ENCODE measurements at regions not wholly inside any gene's neighbourhood (a gene's known extent, or its start where the extent isn't known, plus 50 kb on each side); places are given as distances from the start of the nearest gene placed in this dataset.

DNA sequence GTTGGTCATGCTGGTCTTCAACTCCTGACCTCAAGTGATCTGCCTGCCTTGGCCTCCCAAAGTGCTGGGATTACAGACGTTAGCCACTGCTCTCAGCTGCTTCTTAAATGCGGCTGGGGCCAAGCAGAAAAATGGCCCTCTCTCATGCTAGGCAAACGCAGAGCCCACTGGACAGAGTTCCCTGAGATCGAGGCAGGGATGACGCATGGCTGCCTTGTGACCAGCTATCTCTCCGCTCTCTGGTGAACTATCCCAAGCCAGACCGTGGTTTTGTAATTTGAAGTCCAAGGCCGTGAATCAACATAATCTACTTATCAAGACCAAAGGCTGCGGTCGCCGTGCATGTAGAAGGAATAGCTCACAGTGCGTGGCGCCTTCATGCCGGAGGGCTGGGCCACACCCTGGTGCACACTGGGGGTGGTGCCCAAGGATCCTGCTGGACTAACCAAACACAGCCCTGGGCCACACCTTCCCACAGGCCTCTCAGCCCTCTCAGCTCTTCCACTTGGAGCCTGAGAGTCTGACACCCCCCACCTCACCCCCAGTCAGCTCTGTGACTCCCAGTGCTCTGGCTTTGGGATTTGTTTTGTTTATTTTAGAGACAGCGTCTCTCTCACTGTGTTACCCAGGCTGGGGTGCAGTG, 88.1 kb upstream of the CUX1 start:
- DNase-seq (ENCODE audit: low read depth, low spot score): peak; percentile 56
- in situ Hi-C loops (cut with HindIII; ENCODE audit: low pct_unique_long_range_greater_than_20kb, low sequenced_read_pairs): no loop called here

DNA sequence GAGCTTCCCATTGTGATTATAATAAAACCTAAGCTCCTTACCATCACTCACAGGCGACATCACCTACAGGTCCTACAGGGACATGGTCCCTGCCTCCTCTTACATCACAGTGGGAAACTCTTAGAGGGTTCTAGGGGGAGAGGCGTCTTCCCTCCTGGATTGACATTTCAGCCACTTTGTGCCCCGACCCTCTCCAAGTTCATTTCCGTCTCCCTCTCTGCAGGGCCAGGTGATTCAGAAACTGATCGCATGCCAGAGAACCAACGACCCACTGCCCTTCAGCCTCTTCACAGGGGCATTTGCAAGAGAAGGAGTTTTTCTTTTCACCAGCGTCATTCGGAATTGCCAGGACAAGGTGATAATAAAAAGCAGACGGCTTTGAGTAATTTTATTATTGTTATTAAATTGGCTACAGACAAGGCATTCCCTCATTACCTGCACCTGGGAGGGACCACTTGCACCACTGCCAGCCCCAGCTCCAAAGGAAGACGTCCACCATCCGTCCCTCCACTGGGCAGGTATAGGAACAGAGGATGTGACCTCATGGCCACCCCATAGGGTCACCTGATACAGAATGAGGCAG, 85.8 kb upstream of the CUX1 start:
- in situ Hi-C loops (cut with HindIII; ENCODE audit: low pct_unique_long_range_greater_than_20kb, low sequenced_read_pairs): no loop called here
- no peak for DNase-seq (ENCODE audit: low read depth, low spot score)

DNA sequence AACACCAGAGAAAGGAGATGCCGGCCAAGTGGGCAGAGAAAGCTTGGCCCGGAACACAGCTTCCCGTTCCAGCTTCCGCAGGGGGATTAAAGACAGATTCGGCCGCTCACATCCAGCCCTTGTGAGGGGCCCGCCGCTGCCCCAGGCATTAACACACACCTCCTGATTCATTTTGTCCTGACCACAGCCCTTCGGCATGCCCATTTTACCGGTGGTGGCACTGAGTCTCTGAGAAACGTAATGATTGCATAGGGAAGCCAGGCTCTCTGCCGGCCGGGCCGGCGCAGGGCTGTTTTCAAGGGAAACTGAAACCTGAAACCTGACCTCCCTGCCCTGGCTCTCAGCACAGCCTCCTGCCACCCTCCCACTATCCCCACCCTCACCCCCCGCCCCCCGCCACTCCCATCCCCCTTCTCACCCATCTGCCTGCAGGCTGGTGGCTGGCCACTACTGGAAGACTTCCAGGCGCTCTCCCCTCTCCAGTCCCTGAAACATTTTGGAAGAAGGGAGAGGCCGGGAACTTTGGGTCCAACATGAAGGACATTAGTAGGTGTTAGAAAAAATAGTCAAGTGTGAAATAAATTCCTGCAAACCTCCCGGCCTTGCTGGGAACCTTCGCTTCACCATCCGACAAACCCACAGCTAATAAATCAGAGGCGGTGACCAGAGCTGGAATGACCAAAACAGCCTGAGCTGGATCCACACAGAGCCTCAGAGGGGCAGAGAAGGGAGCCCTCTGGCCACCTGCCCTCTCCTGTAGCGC, 83.5 kb upstream of the CUX1 start:
- no peak for DNase-seq (ENCODE audit: low read depth, low spot score)
- in situ Hi-C loops (cut with HindIII; ENCODE audit: low pct_unique_long_range_greater_than_20kb, low sequenced_read_pairs): no loop called here

DNA sequence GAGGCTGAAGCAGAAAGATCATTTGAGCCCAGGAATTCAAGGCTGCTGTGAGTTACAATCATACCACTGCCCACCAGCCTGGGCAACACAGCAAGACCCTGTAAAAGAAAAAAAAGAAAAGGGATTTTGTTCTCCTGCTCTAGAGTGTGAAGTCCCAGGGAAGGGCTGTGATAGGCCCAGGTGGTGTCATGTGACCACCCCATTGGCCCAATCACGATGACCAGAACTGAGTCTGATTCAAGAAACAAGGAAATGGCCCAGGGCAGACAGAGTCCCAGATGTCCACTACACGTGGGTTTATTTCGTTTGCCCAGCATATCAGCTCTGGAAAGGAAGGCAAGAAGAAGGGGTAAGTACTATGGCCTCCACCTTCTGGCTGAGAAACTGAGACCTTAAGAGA, 81.3 kb upstream of the CUX1 start:
- DNase-seq (ENCODE audit: low read depth, low spot score): peak; percentile 37
- in situ Hi-C loops (cut with HindIII; ENCODE audit: low pct_unique_long_range_greater_than_20kb, low sequenced_read_pairs): no loop called here

DNA sequence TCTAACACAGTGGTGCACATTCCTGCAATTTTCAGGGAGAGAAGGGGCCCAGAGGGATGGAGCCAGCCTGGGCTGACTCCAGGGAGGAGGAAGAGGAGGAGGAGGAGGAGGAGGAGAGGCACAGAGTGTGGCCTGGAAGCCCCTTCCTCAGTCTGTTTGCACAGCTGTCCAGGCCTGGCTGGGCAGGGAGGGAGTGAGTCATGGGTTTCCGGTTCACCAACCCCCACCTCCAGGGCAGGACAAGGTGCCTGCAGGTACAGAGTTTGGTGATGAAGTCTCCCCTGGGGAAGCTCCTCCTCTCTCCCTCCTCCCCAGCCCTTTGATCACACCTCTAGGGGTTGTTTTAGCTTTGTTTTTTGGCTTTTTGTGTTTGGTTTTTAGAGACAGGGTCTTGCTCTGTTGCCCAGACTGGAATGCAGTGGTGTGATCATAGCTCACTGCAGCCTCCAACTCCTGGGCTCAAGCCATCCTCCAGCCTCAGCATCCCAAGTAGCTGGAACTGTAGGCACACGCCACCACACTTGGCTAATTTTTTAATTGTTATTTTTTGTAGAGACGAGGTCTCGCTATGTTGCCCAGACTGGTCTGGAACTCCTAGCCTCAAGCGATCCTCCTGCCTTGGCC, 77.5 kb upstream of the CUX1 start:
- DNase-seq (ENCODE audit: low read depth, low spot score): no peak
- in situ Hi-C loops (cut with HindIII; ENCODE audit: low pct_unique_long_range_greater_than_20kb, low sequenced_read_pairs): no loop called here

DNA sequence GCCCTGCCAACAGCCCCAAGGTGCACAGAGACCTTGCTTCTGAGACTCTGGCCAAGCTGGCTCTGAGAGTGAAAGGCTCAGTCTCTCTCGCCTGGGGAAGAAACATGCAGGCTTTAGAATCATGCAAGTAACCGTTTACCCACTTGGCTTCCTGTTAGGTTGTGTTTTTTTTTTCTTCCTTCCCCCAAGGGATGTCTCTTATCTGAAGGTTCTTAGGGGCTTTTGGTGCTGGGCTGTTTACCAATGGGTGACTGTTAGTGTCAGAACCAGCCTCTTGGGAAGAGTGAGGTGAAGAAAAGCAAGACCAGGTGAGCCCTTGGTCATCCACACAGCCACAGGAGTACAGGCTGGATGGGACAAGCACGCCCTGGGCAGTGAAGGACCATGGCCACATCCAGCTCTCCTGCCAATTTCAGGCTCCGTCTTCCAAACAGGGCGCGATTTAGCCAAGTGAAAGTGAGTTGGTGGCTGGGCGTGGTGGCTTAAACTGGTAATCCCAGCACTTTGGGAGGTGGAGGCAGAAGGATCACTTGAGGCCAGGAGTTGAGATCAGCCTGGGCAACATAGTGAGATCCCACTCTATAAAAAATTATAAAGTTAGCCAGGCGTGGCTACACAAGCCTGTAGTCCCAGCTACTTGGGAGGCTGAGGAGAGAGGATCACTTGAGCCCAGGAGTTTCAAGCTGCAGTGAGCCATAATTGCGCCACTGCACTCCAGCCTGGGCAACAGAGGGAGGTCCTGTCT, 76.3 kb upstream of the CUX1 start:
- in situ Hi-C loops (cut with HindIII; ENCODE audit: low pct_unique_long_range_greater_than_20kb, low sequenced_read_pairs): no loop called here
- DNase-seq (ENCODE audit: low read depth, low spot score): no peak

DNA sequence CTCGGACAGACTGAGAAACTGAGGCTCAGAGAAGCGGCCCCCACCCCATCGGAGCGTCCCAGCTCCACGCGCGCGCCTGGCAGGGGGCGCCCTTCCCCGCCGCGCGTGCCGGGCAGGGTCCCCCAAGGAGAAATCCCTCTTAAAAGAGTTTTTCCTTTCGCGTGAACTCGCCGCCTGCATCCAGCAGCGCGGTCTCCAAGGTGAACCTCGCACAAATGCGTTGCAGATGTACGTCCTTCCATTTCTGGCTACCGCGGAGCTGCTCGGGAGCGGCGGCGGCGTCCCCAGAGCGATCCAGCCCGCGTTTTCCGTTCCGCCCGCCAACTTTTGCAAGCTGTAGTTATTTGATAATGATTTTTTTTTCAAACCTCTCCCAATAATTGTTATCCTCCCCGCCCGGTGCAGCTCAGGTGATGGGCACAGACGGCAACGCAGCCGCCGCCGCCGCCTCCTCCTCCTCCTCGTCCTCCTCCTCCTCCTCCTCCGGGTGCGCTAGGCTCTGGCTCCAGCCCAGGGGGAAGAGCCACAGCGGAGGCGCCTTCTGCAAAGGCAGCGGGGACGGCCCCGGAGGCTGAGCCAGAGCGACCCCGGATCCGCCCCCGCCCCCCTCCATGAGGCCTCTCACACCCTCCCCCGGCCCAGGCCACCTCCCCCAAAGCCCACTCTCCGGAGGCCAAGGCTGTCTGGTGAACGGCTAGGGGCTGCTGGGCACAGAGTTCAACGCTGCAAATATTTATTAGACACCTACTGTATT, 74.0 kb upstream of the CUX1 start:
- in situ Hi-C loops (cut with HindIII; ENCODE audit: low pct_unique_long_range_greater_than_20kb, low sequenced_read_pairs): no loop called here

DNA sequence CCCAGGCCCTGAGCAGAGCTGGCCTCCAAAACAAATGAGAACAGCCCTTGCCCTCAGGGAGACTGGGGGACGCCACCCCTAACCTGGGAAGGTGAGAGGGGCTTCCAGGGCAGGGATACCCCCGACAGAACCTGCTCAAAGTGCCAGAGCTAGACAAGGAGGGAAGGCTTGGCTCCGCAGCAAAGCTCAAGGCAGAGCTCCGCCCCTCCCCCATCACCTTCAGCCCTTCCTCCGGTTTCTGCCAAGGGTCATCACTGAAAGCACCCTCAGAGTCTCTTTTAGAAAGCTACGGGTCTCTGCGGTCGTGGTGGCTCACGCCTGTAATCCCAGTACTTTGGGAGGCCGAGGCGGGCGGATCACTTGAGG, 73.4 kb upstream of the CUX1 start:
- DNase-seq (ENCODE audit: low read depth, low spot score): no peak
- in situ Hi-C loops (cut with HindIII; ENCODE audit: low pct_unique_long_range_greater_than_20kb, low sequenced_read_pairs): no loop called here

More for the DNA sequence above, 74.0 kb upstream of the CUX1 start:
- DNase-seq (ENCODE audit: low read depth, low spot score): peak; percentile 55

DNA sequence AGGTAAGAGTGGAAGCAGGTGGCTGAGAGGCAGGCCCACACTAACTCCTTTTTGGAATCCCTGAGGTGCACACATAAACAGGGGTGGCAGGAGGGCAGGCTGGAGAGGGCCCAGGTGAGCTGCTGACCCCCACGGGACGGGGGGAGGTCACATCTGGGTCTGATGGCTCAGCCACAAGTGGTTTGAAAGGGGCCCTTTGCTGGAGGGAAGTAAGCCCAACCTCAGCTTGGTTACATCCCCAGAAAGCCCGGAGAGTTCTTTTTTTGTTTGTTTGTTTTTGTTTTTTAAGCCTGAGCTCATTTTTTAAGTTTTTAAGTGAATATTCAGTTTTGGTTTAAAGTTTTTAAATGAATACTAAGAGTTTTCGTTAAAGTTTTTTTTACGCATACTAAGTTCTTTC, 72.8 kb upstream of the CUX1 start:
- in situ Hi-C loops (cut with HindIII; ENCODE audit: low pct_unique_long_range_greater_than_20kb, low sequenced_read_pairs): no loop called here
- no peak for DNase-seq (ENCODE audit: low read depth, low spot score)

DNA sequence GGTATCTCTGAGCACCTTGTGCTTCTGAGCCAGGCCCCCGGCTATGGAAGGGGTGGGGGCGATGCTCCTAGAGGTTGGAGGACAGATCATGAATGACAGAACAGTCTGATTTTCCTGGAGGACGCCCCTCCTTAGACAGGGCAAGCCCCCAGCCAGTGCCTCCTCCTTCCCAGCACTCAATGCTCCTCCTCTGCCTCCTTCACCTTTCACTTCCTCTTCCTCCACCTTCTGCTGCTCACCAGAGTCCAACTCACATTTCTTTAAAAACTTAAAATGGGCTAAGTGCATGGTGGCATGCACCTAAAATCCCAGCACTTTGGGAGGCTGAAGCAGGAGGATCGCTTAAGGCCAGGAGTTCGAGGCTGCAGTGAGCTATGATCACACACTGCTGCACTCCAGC, 71.1 kb upstream of the CUX1 start:
- in situ Hi-C loops (cut with HindIII; ENCODE audit: low pct_unique_long_range_greater_than_20kb, low sequenced_read_pairs): no loop called here
- DNase-seq (ENCODE audit: low read depth, low spot score): no peak

DNA sequence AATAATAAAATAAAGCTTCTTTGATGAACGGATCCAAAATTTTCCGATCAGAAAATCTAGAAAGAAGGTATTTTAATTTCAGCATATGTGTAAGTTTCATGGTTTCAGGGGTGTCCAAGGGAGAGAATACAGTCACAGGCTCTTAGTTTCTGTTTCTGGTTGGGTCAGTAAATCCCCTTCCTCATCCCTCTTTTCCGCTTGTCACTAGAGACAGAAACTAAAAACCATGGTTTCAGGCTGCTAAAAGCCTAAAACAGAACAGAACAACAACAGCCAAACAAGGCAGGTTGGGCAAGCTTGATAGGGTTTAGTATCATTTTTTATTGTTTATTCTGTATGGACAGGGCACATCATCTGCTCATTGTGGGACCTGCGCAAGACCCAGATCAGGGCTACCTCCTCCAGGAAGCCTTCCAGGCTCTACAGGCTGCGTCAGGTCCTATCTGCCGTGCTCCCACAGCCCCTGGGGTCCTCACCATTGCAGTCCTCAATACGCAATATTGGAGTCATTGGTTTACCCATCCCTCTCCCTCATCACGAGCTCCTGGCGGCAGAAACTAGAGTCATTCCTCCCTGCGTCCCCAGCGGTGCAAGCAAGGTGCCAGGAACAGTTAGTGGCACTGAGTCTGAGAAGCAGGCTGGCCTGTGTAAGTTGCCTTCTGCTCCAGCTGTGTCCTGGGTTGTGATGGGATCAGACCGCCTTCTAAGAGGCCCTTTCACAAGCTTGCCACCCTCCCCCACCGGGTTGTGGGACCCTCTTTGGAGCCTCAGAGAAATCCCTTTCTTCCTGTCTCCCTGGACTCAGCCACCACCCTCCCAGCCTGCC, 70.2 kb upstream of the CUX1 start:
- DNase-seq (ENCODE audit: low read depth, low spot score): no peak
- in situ Hi-C loops (cut with HindIII; ENCODE audit: low pct_unique_long_range_greater_than_20kb, low sequenced_read_pairs): no loop called here

DNA sequence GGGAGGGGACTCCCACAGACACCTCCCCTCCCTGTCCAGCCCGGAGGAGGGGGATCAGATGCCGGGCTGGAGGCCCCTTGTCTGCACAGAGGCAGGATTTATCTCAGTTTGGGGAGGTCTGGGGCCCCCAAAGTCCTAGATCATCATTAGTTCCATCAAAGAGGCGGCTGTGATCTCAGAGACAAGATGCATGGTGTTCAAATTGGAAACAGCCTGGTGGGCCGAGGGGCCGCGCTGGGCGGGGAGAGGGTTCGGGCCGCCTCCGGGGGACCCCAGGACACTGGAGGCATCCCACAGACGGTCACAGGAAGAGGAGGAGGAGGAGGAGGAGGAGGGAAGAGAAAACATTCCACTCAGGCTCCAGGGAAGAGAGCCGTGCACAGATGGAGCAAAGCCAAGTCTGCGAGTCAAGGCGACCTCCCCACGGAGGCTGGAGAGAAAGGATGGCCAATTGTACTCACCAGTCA, 69.5 kb upstream of the CUX1 start:
- in situ Hi-C loops (cut with HindIII; ENCODE audit: low pct_unique_long_range_greater_than_20kb, low sequenced_read_pairs): no loop called here
- no peak for DNase-seq (ENCODE audit: low read depth, low spot score)

DNA sequence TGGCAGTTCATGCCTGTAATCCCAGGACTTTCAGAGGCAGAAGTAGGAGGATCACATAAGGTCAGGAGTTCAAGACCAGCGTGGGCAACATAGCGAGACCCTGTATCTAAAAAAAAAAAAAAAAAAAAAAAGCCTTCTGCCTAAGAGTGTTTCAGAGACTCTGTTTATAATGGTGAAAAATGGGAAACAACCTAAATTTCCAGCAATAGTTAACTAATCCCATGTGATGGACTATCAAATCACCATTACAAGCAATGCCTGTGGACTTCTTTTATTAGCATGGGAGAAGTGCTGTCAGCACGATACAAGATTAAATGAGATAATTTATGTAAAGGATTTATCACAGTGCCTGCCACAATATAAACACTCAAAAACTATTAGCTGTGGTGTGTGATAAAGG, 67.5 kb upstream of the CUX1 start:
- no peak for DNase-seq (ENCODE audit: low read depth, low spot score)
- in situ Hi-C loops (cut with HindIII; ENCODE audit: low pct_unique_long_range_greater_than_20kb, low sequenced_read_pairs): no loop called here

DNA sequence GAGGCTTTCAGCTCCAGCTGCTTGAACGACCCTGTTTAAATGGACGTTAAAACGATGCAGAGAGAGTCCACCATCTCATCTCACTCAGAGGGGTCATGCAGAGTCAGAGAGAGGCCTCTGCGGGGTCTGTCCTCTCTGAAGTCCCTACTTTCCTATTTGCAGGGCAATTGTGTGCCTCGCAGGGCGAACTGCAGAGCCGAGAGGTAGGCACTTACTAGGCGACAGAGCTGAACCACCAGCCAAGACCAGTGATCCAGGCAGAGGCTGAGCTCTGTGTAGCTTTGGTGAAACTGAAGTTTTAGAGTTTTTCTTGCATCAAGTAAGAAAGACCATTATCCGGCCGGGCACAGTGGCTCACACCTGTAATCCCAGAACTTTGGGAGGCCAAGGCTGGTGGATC, 64.1 kb upstream of the CUX1 start:
- in situ Hi-C loops (cut with HindIII; ENCODE audit: low pct_unique_long_range_greater_than_20kb, low sequenced_read_pairs): no loop called here
- no peak for DNase-seq (ENCODE audit: low read depth, low spot score)

DNA sequence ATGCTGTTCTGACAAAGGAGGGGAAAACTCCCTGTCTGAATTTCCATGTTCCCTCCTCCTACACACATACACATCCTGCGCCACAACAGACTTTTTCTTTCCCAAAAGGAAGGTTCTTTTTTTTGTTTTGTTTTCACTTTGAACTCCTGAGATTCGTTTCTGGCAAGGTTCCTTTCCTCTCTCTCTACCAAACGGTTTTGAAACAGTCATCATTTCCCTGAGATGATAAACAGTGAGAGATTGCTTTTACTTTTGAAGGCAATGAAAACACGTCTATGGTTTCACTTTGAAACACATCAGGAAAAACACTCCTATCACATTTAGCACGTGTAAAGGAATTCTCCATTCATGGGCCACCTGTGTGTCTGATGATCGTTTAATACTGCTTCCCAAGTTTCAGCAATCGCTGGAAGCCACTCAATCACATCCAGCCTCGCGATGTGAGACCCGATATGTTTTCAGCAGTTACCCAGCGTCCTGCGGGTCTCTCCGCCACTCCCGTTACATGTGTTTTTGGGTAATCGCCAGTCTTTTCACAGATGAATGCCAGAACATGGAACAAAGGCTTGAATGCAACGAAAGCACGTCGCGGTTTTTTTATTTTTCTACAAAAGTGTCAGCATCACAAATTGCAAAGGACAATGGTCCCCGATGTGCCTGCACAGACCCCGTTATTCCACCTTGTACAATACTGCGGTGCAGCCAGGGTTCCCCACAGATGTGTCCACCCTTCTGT, 62.8 kb upstream of the CUX1 start:
- DNase-seq (ENCODE audit: low read depth, low spot score): peak; percentile 63
- in situ Hi-C loops (cut with HindIII; ENCODE audit: low pct_unique_long_range_greater_than_20kb, low sequenced_read_pairs): no loop called here

DNA sequence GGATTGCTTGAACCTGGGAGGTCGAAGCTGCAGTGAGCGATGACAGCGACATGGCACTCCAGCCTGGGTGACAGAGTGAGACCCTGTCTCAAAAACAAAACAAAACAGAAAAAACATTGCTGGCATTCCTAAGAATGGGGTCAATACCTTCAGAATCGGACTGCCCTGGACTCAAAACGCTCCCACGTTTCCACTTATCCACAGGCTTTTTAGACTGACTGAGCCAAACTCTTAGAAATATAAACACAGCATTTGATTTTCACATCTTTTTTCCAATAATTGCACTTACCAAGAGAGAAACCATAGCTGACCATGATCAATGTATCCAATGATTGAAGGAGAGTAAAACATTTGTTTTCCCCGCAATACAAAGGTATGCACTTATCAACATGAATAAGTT, 59.5 kb upstream of the CUX1 start:
- DNase-seq (ENCODE audit: low read depth, low spot score): no peak
- in situ Hi-C loops (cut with HindIII; ENCODE audit: low pct_unique_long_range_greater_than_20kb, low sequenced_read_pairs): no loop called here
